H1 (cell line): ENCODE measurements at regions not wholly inside any gene's neighbourhood (a gene's known extent, or its start where the extent isn't known, plus 50 kb on each side); places are given as distances from the start of the nearest gene placed in this dataset.
"Not testable (repeated sequence)": the region's sequence is repeated elsewhere in the genome, so short reads cannot be mapped to it uniquely, and the experiment has no call there.

Source experiments
- CTCF ChIA-PET: fragments of 300-600 bp; sonication (Branson Sonifier 250); formaldehyde crosslinking; loops from one replicate; lab custom pipeline; 2021; ENCODE audit not compliant: partially characterized antibody; lab: Charles Lee
- POLR2A ChIA-PET: fragments of 300-600 bp; sonication (Branson Sonifier 250); formaldehyde crosslinking; loops from one replicate; lab custom pipeline; 2021; ENCODE audit warnings: inconsistent platforms; ENCODE audit not compliant: partially characterized antibody; lab: Charles Lee
- DNase-seq, 2 experiments: peaks; one replicate each; pipeline versions ENCODE4 v3.0.0 to v3.0.0-alpha.2; 2010 to 2022; ENCODE audit warnings: low spot score in 2 of 2, low read depth in 1 of 2, mixed read lengths in 1 of 2
- FAIRE-seq: peaks from 2 replicates; lab custom pipeline; 2011; peaks lifted over from hg19 to GRCh38; lab: Jason Lieb, UNC
- H2AFZ ChIP-seq: 2 replicates; pipeline ENCODE4 v1.8.1; 2012; ENCODE audit warnings: low read length, inconsistent platforms
- H2AK5ac ChIP-seq: 2 replicates; pipeline ENCODE4 v1.6.1; 2013; ENCODE audit warnings: low read depth, low read length
- H2BK120ac ChIP-seq: replicated peaks from 2 replicates; pipeline ENCODE3; 2013; ENCODE audit warnings: low read depth, low read length, inconsistent platforms
- H2BK12ac ChIP-seq: 2 replicates; pipeline ENCODE4 v1.6.1; 2013; ENCODE audit warnings: low read depth, low read length
- H2BK15ac ChIP-seq: 2 replicates; pipeline ENCODE4 v1.6.1; 2013; ENCODE audit warnings: low read length
- H2BK20ac ChIP-seq: 2 replicates; pipeline ENCODE4 v1.6.1; 2013; ENCODE audit warnings: low read length
- H2BK5ac ChIP-seq: 2 replicates; pipeline ENCODE4 v1.6.1; 2013; ENCODE audit warnings: low read depth, low read length
- H3K14ac ChIP-seq: 2 replicates; pipeline ENCODE4 v1.6.1; 2013; ENCODE audit warnings: inconsistent platforms; ENCODE audit not compliant: insufficient read length
- H3K18ac ChIP-seq: 2 replicates; pipeline ENCODE4 v1.6.1; 2013; ENCODE audit warnings: low read length; ENCODE audit errors: extremely low read depth
- H3K23ac ChIP-seq: 2 replicates; pipeline ENCODE4 v1.6.1; 2013; ENCODE audit warnings: inconsistent platforms; ENCODE audit not compliant: insufficient read length
- H3K23me2 ChIP-seq: 2 replicates; pipeline ENCODE4 v1.6.1; 2013; ENCODE audit warnings: low read depth, low read length
- H3K27ac ChIP-seq: 2 replicates; pipeline ENCODE4 v1.6.1; 2011; ENCODE audit warnings: low read depth, low read length, inconsistent platforms
- H3K27me3 ChIP-seq, 4 experiments: replicated peaks in 1 of 4; 1 replicate in 1 of 4; 2 replicates in 3 of 4; pipeline versions ENCODE4 v1.6.1 to v1.8.1; 2011 to 2013; ENCODE audit warnings: low read length in 3 of 4, mild to moderate bottlenecking in 3 of 4, inconsistent platforms in 2 of 4, mixed read lengths in 2 of 4, moderate library complexity in 1 of 4; ENCODE audit not compliant: control insufficient read depth in 3 of 4, insufficient read depth in 3 of 4; ENCODE audit errors: extremely low read depth in 1 of 4
- H3K36me3 ChIP-seq, 4 experiments: 2 replicates each; pipeline versions ENCODE4 v1.6.1 to v1.8.1; 2011 to 2013; ENCODE audit warnings: mild to moderate bottlenecking in 4 of 4, low read length in 3 of 4, moderate library complexity in 2 of 4, control low read depth in 1 of 4, inconsistent platforms in 1 of 4; ENCODE audit not compliant: insufficient read depth in 4 of 4, control insufficient read depth in 2 of 4
- H3K4ac ChIP-seq: replicated peaks from 2 replicates; pipeline ENCODE3; 2013; ENCODE audit warnings: low read length, low read depth, mixed read lengths, inconsistent platforms; ENCODE audit not compliant: insufficient read length
- H3K4me1 ChIP-seq, 4 experiments: replicated peaks in 1 of 4; 1 replicate in 1 of 4; 2 replicates in 3 of 4; pipeline versions ENCODE4 v1.6.1 to v1.8.1; 2011 to 2013; ENCODE audit warnings: low read length in 3 of 4, inconsistent platforms in 2 of 4, mixed read lengths in 1 of 4; ENCODE audit not compliant: insufficient read depth in 4 of 4, control insufficient read depth in 3 of 4
- H3K4me2 ChIP-seq, 2 experiments: 2 replicates each; pipeline versions ENCODE4 v1.6.1 to v1.8.1; 2011 to 2013; ENCODE audit warnings: low read depth in 2 of 2, low read length in 2 of 2, control low read depth in 1 of 2, inconsistent platforms in 1 of 2, mild to moderate bottlenecking in 1 of 2; ENCODE audit not compliant: insufficient read depth in 1 of 2
- H3K4me3 ChIP-seq, 4 experiments: fragments of 200-600, 300-600 bp in 1 of 4; sonication (generic), shearing (Covaris generic), sonication (Bioruptor Twin) in 1 of 4; 2 replicates each; pipeline versions ENCODE4 v1.5.1 to v1.8.1; 2011 to 2016; ENCODE audit warnings: low read length in 4 of 4, low read depth in 3 of 4, control low read depth in 2 of 4, inconsistent platforms in 2 of 4, mild to moderate bottlenecking in 2 of 4, mixed read lengths in 1 of 4, moderate library complexity in 1 of 4; ENCODE audit not compliant: insufficient read depth in 2 of 4; ENCODE audit errors: extremely low read depth in 1 of 4
- H3K56ac ChIP-seq: replicated peaks from 2 replicates; pipeline ENCODE3; 2013; ENCODE audit warnings: low read depth, mild to moderate bottlenecking, mixed read lengths, low read length, inconsistent platforms; ENCODE audit not compliant: insufficient read length
- H3K79me1 ChIP-seq: 2 replicates; pipeline ENCODE4 v1.6.1; 2013; ENCODE audit warnings: low read depth, low read length, control low read depth
- H3K79me2 ChIP-seq, 2 experiments: 2 replicates each; pipeline versions ENCODE4 v1.6.1 to v1.8.1; 2012 to 2013; ENCODE audit warnings: low read length in 2 of 2, mild to moderate bottlenecking in 2 of 2, inconsistent platforms in 1 of 2; ENCODE audit not compliant: insufficient read depth in 2 of 2, control insufficient read depth in 1 of 2
- H3K9ac ChIP-seq, 4 experiments: replicated peaks in 1 of 4; 1 replicate in 1 of 4; 2 replicates in 3 of 4; pipeline versions ENCODE4 v1.6.1 to v1.8.1; 2011 to 2013; ENCODE audit warnings: low read depth in 3 of 4, low read length in 3 of 4, control low read depth in 2 of 4, mild to moderate bottlenecking in 2 of 4, moderate library complexity in 2 of 4, inconsistent platforms in 1 of 4; ENCODE audit errors: extremely low read depth in 1 of 4
- H3K9me3 ChIP-seq, 2 experiments: 2 replicates each; pipeline versions ENCODE4 v1.6.1 to v1.8.1; 2012 to 2013; ENCODE audit warnings: mild to moderate bottlenecking in 2 of 2, moderate library complexity in 2 of 2, control low read depth in 1 of 2, inconsistent platforms in 1 of 2, low read depth in 1 of 2, low read length in 1 of 2, mixed read lengths in 1 of 2; ENCODE audit not compliant: insufficient read depth in 2 of 2
- H4K20me1 ChIP-seq, 2 experiments: replicated peaks in 1 of 2; 2 replicates each; pipeline versions ENCODE3 to v1.8.1; 2011 to 2013; ENCODE audit warnings: inconsistent platforms in 2 of 2, low read length in 2 of 2, mild to moderate bottlenecking in 1 of 2; ENCODE audit not compliant: insufficient read depth in 2 of 2, control insufficient read depth in 1 of 2
- H4K5ac ChIP-seq: 2 replicates; pipeline ENCODE4 v1.6.1; 2013; ENCODE audit warnings: low read length, low read depth, mixed read lengths, inconsistent platforms; ENCODE audit not compliant: insufficient read length
- H4K8ac ChIP-seq: 2 replicates; pipeline ENCODE4 v1.8.0; 2013; ENCODE audit warnings: mild to moderate bottlenecking, moderate library complexity, low read length, inconsistent platforms; ENCODE audit not compliant: insufficient read depth; ENCODE audit errors: extremely low read depth
- H4K91ac ChIP-seq: replicated peaks from 2 replicates; pipeline ENCODE3; 2013; ENCODE audit warnings: low read length, mixed read lengths, inconsistent platforms; ENCODE audit not compliant: insufficient read length
- WGBS, 2 experiments: shearing (Covaris generic) in 1 of 2; methylation state at CpG; one replicate each; pipeline versions ENCODE4 v1.1.6 to v1.1.7; 2013 to 2015; ENCODE audit warnings: low lambda C conversion rate in 2 of 2, mixed read lengths in 2 of 2, inconsistent platforms in 1 of 2, low coverage in 1 of 2, missing lambda C conversion rate in 1 of 2; ENCODE audit not compliant: insufficient replicate concordance in 2 of 2, insufficient coverage in 1 of 2, insufficient read length in 1 of 2; ENCODE audit errors: extremely low coverage in 1 of 2, missing lambda C conversion rate in 1 of 2; 5-methylcytosine and 5-hydroxymethylcytosine counted together

DNA sequence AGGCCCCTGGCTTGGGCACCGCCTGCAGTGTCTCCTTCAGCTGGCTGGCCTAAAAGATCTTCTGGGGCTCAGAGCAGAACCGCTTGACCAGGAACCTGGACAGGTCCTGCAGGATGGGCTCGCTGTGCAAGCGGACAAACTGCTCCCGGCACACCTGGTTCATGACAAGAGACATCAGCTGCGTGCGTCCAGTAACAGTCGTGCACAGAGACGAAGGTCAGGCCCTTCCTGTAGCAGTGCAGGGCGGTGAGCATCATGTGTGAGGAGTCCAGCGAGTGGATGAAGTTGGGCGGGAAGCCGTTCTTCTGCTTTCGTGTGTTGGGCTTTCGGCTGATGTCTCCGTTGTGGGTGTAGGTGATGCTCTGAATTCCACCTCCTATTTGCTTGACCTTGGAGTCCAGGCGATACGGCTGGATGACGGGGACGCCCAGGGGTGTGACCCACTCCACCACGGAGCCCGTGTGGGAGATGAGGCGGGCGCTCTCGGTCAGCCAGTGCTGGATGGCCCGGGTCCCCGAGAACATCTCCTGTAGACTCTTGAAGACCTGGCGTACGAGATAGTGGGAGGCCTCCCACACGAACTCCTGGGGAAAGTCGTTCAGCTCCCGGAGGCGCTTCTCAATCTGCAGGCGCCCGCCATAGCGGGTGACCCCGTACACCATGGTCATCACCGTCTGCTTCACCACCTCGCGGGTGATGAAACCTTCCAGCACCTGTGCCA lies 72.1 kb upstream of the MED13 start:
- CTCF ChIA-PET, H3K23me2 ChIP-seq, H3K18ac ChIP-seq, H4K5ac ChIP-seq, POLR2A ChIA-PET, H3K14ac ChIP-seq, H2BK20ac ChIP-seq, H2BK15ac ChIP-seq, H3K4me3 ChIP-seq, H3K4ac ChIP-seq, H3K79me2 ChIP-seq, H3K4me1 ChIP-seq, H4K8ac ChIP-seq, H3K27ac ChIP-seq, H2BK5ac ChIP-seq, H4K20me1 ChIP-seq, H3K23ac ChIP-seq, H3K79me1 ChIP-seq, FAIRE-seq, DNase-seq, H3K27me3 ChIP-seq, H4K91ac ChIP-seq, H3K4me2 ChIP-seq, H3K36me3 ChIP-seq, H2BK120ac ChIP-seq, H2AK5ac ChIP-seq, H3K9me3 ChIP-seq, H3K56ac ChIP-seq, H3K9ac ChIP-seq, H2AFZ ChIP-seq, H2BK12ac ChIP-seq: not testable (repeated sequence)
- WGBS, 2 experiments, result 93% methylated on average over 21 of the region's 40 CpGs; no CpG with 5 or more reads in 1 of the 2 experiments
